HT1080 (cell line): ENCODE measurements at regions not wholly inside any gene's neighbourhood (a gene's known extent, or its start where the extent isn't known, plus 50 kb on each side); places are given as distances from the start of the nearest gene placed in this dataset.
A peak's percentile ranks its signal among the peaks of the same experiment; 100 is the strongest.

Experiments used
- DNase-seq: peaks from one replicate; pipeline ENCODE4 v3.0.0-alpha.2; 2015; ENCODE audit warnings: low read depth

- DNase-seq, result no peak
These were observed 50.0 kb upstream of the DOCK9 start for GRCh38 chr13:99027661-99028425.

GRCh38 chr13:99028890-99029289 is 51.0 kb upstream of the DOCK9 start:
- peak; percentile 46 for DNase-seq

GRCh38 chr13:99029576-99029975 is 51.7 kb upstream of the DOCK9 start:
- no peak for DNase-seq

- no peak for DNase-seq
These were observed 52.5 kb upstream of the DOCK9 start for GRCh38 chr13:99030326-99030725.

- DNase-seq, result no peak
These were observed 54.0 kb upstream of the DOCK9 start for GRCh38 chr13:99031832-99032231.

- peak; percentile 56 for DNase-seq
These were observed 56.0 kb upstream of the DOCK9 start for GRCh38 chr13:99033814-99034213.

GRCh38 chr13:99034333-99035085 is 56.6 kb upstream of the DOCK9 start:
- no peak for DNase-seq

GRCh38 chr13:99035715-99036114 is 57.9 kb upstream of the DOCK9 start:
- DNase-seq, result no peak

GRCh38 chr13:99037756-99038155 is 59.9 kb upstream of the DOCK9 start:
- DNase-seq, result no peak

GRCh38 chr13:99039718-99040280 is 61.9 kb upstream of the DOCK9 start:
- DNase-seq, result no peak

GRCh38 chr13:99040536-99041131 is 62.8 kb upstream of the DOCK9 start:
- no peak for DNase-seq

- DNase-seq, result no peak
These were observed 63.5 kb upstream of the DOCK9 start for GRCh38 chr13:99041337-99041736.

- DNase-seq, result no peak
These were observed 63.9 kb upstream of the DOCK9 start for GRCh38 chr13:99041788-99042187.

- DNase-seq, result no peak
These were observed 64.8 kb upstream of the DOCK9 start for GRCh38 chr13:99042521-99043250.

GRCh38 chr13:99043831-99044231 is 66.0 kb upstream of the DOCK9 start:
- no peak for DNase-seq

- no peak for DNase-seq
These were observed 66.9 kb upstream of the DOCK9 start for GRCh38 chr13:99044764-99045163.

- no peak for DNase-seq
These were observed 67.5 kb upstream of the DOCK9 start for GRCh38 chr13:99045396-99045795.

- no peak for DNase-seq
These were observed 69.0 kb upstream of the DOCK9 start for GRCh38 chr13:99046851-99047250.

GRCh38 chr13:99050983-99051488 is 73.2 kb upstream of the DOCK9 start:
- no peak for DNase-seq

- no peak for DNase-seq
These were observed 74.0 kb upstream of the DOCK9 start for GRCh38 chr13:99051768-99052455.
